Lower lobe of right lung (tissue), 2 donors: ENCODE measurements at regions not wholly inside any gene's neighbourhood (a gene's known extent, or its start where the extent isn't known, plus 50 kb on each side); places are given as distances from the start of the nearest gene placed in this dataset.

ENCODE experiments used
- ATAC-seq, 2 donors: fragments of 200-7000 bp; cut with Tn5 transposase; one replicate each; pipeline ENCODE4 v1.9.1; 2020 to 2022; ENCODE audit warnings: mild to moderate bottlenecking in 2 of 2, moderate library complexity in 2 of 2
- DNase-seq: peaks from one replicate; pipeline ENCODE4 v3.0.0-alpha.2; 2020
- H3K27ac ChIP-seq: fragments of 200-600 bp; one replicate; pipeline ENCODE4 v1.8.0; 2022
- H3K27me3 ChIP-seq: fragments of 200-600 bp; one replicate; pipeline ENCODE4 v1.8.0; 2022; ENCODE audit warnings: low read depth
- H3K36me3 ChIP-seq: fragments of 200-600 bp; one replicate; pipeline ENCODE4 v1.8.0; 2022; ENCODE audit warnings: mild to moderate bottlenecking
- H3K4me1 ChIP-seq: fragments of 200-600 bp; one replicate; pipeline ENCODE4 v1.8.0; 2022
- H3K4me3 ChIP-seq: fragments of 200-600 bp; one replicate; pipeline ENCODE4 v1.8.0; 2022; ENCODE audit warnings: mild to moderate bottlenecking
- H3K9me3 ChIP-seq: fragments of 200-600 bp; one replicate; pipeline ENCODE4 v1.8.0; 2022
- CTCF ChIP-seq: fragments of 200-600 bp; IDR thresholded peaks from one replicate; pipeline ENCODE4 v1.8.0; 2022; ENCODE audit warnings: antibody characterized with exemption, mild to moderate bottlenecking
- intact Hi-C: fragments of 100-400 bp; cut with DNase I; formaldehyde crosslinking; loops from one replicate; pipeline ENCODE4 v1.11.0; 2022
- donor health status: DM: no; HTN: yes; CAD: no; lungs with severe emphysema.

GRCh38 chr2:23241611-23242245, 143.3 kb upstream of the KLHL29 start:
- intact Hi-C loops, result no loop called here
- no peak overlapping the region for H3K27ac ChIP-seq
- no peaks in the 10 kb centered on the region for H3K36me3 ChIP-seq
- H3K4me1 ChIP-seq, result no peaks in the 10 kb centered on the region
- no peaks in the 10 kb centered on the region for H3K27me3 ChIP-seq
- H3K9me3 ChIP-seq, result no peaks in the 10 kb centered on the region
- TF ChIP-seq CTCF, result no peak
- H3K4me3 ChIP-seq, result no peak overlapping the region
- ATAC-seq (no peak), DNase-seq (no peak)

DNA sequence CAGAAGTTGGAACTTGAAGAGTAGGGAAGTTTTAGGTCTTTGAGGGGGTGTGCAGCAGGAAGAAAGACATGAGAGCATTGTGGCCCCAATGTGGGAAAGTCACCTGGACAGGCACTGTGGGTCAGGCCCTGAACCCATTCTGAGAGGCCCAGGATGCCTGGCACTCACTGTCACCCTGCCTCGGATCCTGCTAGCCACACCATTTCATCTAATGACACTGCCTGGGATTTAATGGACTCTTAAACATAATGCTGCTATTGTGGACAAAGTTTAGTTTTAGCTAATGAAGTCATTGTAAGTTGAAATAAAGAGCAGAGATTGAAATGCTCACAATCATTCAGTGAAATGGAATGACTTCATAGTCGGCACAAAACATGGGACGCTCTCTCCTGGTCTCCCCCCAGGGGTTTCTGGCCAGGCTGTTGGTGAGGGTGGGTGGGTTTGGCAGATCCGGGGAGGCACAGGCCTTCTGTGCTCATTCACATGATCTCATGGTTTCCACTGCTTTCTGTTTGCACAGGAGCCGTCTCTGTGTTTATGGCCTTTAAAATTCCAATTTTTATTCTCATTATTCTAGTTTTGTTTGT, 141.8 kb upstream of the KLHL29 start:
- no peaks in the 10 kb centered on the region for H3K9me3 ChIP-seq
- H3K36me3 ChIP-seq, result no peaks in the 10 kb centered on the region
- H3K27ac ChIP-seq, result no peak overlapping the region
- ATAC-seq (no peak), DNase-seq (no peak)
- no peaks in the 10 kb centered on the region for H3K4me1 ChIP-seq
- H3K4me3 ChIP-seq, result no peak overlapping the region
- intact Hi-C loops, result no loop called here
- no peaks in the 10 kb centered on the region for H3K27me3 ChIP-seq
- no peak for TF ChIP-seq CTCF

GRCh38 chr2:23244617-23245016, 140.4 kb upstream of the KLHL29 start:
- ATAC-seq (no peak), DNase-seq (no peak)
- Histone ChIP-seq H3K36me3 (no peaks in the 10 kb centered on the region), H3K27me3 (no peaks in the 10 kb centered on the region), H3K27ac (no peak overlapping the region), H3K4me3 (no peak overlapping the region), H3K9me3 (no peaks in the 10 kb centered on the region), H3K4me1 (no peaks in the 10 kb centered on the region)
- no peak for TF ChIP-seq CTCF
- intact Hi-C loops, result no loop called here

DNA sequence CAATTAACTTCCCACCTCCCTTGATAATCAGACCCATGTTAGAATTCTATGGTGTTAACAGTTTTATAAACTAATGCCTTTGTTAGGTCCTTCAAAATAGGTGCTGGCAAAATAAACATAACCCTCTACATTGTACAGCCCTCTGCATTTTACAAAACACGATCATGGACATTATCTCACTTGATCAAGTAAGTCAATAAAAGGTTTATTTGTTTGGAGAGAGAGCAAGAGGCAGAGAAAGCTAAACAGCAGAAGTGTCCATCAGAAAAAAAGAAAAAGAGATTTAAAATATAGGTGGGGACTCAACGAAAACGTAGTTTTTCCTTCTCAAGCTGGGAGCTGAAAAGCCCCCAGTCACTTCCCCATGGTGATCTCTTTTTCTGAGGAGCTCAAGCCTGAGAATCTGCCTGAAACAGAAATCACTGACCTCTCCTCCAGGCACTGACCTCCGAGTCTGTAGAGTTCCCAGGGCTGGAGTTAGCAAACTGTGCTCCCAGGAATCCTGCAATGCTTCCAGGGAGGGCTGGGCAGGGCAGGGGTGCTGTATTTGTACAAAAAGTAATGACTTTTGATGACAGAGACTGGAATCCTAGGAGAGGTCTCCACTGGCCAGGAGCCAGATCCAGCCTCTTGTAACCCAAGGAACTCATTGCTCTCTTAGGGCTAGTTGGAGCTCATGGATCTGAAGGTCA, 137.8 kb upstream of the KLHL29 start:
- ATAC-seq (no peak), DNase-seq (no peak)
- no peaks in the 10 kb centered on the region for H3K4me1 ChIP-seq
- no peaks in the 10 kb centered on the region for H3K36me3 ChIP-seq
- H3K27ac ChIP-seq, result no peak overlapping the region
- H3K4me3 ChIP-seq, result no peak overlapping the region
- H3K27me3 ChIP-seq, result no peaks in the 10 kb centered on the region
- no peaks in the 10 kb centered on the region for H3K9me3 ChIP-seq
- no peak for TF ChIP-seq CTCF
- intact Hi-C loops, result no loop called here

- Histone ChIP-seq H3K4me3 (no peak overlapping the region), H3K9me3 (no peaks in the 10 kb centered on the region), H3K36me3 (no peaks in the 10 kb centered on the region), H3K4me1 (no peaks in the 10 kb centered on the region), H3K27ac (no peak overlapping the region), H3K27me3 (no peaks in the 10 kb centered on the region)
- TF ChIP-seq CTCF, result no peak
- ATAC-seq, result no peak
- no peak for DNase-seq
- intact Hi-C loops, result no loop called here
Measured at GRCh38 chr2:23248667-23249066, 136.3 kb upstream of the KLHL29 start.
